BLaER1 treated with 17β-estradiol and CSF1 and Interleukin-3, amounts not matched to agents 10 nM and 100 nM (cell line): ENCODE measurements at regions not wholly inside any gene's neighbourhood (a gene's known extent, or its start where the extent isn't known, plus 50 kb on each side); places are given as distances from the start of the nearest gene placed in this dataset.

Experiments
- H3K27ac ChIP-seq, 11 experiments: shearing (Covaris generic); formaldehyde crosslinking; 2 replicates each; pipeline ENCODE4 v1.8.1; 2022
- H3K27me3 ChIP-seq, 11 experiments: shearing (Covaris generic); formaldehyde crosslinking; 2 replicates each; pipeline ENCODE4 v1.8.1; 2022
- H3K36me3 ChIP-seq, 11 experiments: shearing (Covaris generic); formaldehyde crosslinking; 2 replicates each; pipeline ENCODE4 v1.8.1; 2022
- H3K4me1 ChIP-seq, 10 experiments: shearing (Covaris generic); formaldehyde crosslinking; 2 replicates each; pipeline ENCODE4 v1.8.1; 2022
- H3K4me2 ChIP-seq, 11 experiments: shearing (Covaris generic); formaldehyde crosslinking; 2 replicates each; pipeline ENCODE4 v1.8.1; 2022
- H3K4me3 ChIP-seq, 10 experiments: shearing (Covaris generic); formaldehyde crosslinking; 2 replicates each; pipeline ENCODE4 v1.8.1; 2022
- H3K9ac ChIP-seq, 11 experiments: shearing (Covaris generic); formaldehyde crosslinking; 2 replicates each; pipeline ENCODE4 v1.8.1; 2022
- H3K9me3 ChIP-seq, 11 experiments: shearing (Covaris generic); formaldehyde crosslinking; replicated peaks in 1 of 11; 2 replicates each; pipeline ENCODE4 v1.8.1; 2022
- H4K20me1 ChIP-seq, 11 experiments: shearing (Covaris generic); formaldehyde crosslinking; 2 replicates each; pipeline ENCODE4 v1.8.1; 2022
- Cebpa-rat ChIP-seq, 11 experiments: shearing (Covaris generic); IDR thresholded peaks; 2 replicates each; pipeline ENCODE4 v1.8.1; 2022

DNA sequence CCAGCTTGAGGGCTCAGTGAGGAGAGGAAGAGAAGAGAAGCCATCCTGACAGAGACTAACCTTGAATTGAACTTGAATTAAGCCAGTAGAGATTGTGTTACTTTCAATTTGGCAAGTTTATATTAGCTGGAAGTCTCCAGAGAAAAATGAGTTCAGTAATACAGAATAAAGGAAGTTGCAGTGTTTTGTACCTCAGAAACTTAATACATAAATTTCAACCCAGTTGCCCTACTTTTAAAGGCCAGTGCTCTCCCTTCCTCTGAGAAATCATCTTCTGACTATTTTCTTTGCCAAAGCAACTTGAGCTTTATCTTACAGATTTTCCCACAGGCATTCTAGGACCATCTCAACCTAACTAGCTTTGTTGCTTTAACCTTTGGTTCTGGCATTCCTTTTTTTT lies 231.0 kb upstream of the GAS1 start:
- Histone ChIP-seq H3K27me3 (no peaks in the 10 kb centered on the region), H3K4me3 (no peak overlapping the region), H4K20me1 (no peaks in the 10 kb centered on the region), H3K4me2 (no peak overlapping the region), H3K36me3 (no peaks in the 10 kb centered on the region), H3K9ac (no peak overlapping the region), H3K27ac (no peak overlapping the region), H3K9me3 (peaks cover 0 to 17% (median 7%) of the 10 kb centered on the region in 11 experiments; a peak in 12 of 22 replicates), H3K4me1 (peaks cover 0 to 5% (median 0%) of the 10 kb centered on the region in 10 experiments; a peak in 1 of 20 replicates)
- TF ChIP-seq Cebpa-rat (IDR thresholded peaks at IDR 0.05) = no peak

DNA sequence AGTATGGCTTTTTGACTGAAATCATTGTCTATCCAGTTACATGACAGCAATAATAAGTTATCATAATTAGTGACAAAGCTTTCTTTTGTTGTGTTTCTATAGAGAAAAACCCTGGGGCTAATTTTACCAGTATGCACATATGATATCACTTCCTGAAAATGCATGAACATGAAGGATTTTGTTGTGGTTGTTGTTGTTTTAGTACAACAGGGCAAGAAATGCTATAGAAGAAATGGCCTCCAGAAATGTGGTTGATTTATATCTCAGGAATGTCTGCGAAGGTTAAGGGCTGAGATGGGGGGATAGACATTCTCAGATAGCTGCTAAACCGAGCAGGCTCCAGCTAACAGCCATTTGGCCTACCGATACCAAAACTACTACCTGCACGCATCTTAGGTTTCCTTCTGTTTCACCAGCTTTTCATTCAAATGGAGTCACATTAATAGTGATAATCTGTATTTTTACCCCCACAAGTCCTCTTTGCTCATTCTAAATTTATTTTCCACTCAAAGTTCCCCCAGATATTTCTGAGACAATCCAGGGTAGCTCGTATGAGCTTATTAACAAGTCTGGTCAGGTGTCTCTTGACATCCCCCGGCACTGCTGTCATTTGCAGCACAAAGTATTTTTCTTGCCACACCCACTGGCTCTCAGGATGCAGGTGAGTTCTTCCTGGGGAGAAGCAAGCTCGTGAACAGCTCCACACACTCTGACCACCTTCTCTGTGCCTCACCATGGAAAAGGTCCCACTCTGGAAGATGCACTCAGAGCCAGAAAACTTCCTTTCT lies 232.4 kb upstream of the GAS1 start:
- no peak overlapping the region for H3K27ac ChIP-seq

DNA sequence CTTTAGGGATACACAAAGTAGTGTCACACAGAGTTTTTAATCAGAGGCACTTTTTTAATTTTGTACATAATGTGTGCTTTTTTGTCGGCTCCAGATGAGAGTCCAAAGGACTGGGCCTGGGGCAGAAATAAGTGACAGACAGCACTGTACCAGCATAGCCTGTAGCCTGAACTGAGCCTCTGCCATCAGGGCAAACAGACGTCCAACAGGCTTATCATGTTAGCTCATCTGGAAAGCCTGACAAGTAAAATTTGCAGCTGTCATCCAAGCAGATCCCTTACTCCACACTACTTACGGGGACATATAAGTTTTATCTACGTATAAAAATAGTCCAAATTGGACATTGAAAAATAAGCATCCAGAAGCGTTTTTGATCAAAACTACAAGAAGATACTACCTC lies 233.1 kb upstream of the GAS1 start:
- H3K9me3 ChIP-seq = peaks cover 0 to 17% (median 7%) of the 10 kb centered on the region in 11 experiments; a peak in 12 of 22 replicates
- TF ChIP-seq Cebpa-rat (IDR thresholded peaks at IDR 0.05) = no peak
- peaks cover 0 to 5% (median 0%) of the 10 kb centered on the region in 10 experiments; a peak in 1 of 20 replicates for H3K4me1 ChIP-seq
- no peak overlapping the region for H3K9ac ChIP-seq
- no peaks in the 10 kb centered on the region for H4K20me1 ChIP-seq
- no peak overlapping the region for H3K4me3 ChIP-seq
- no peaks in the 10 kb centered on the region for H3K36me3 ChIP-seq
- no peaks in the 10 kb centered on the region for H3K27me3 ChIP-seq
- no peak overlapping the region for H3K4me2 ChIP-seq
- no peak overlapping the region for H3K27ac ChIP-seq

More for the DNA sequence above, 232.4 kb upstream of the GAS1 start:
- H3K9ac ChIP-seq = no peak overlapping the region
- H3K27me3 ChIP-seq = no peaks in the 10 kb centered on the region
- H3K4me3 ChIP-seq = no peak overlapping the region
- no peaks in the 10 kb centered on the region for H3K36me3 ChIP-seq
- H3K9me3 ChIP-seq = peaks cover 0 to 17% (median 7%) of the 10 kb centered on the region in 11 experiments; a peak in 12 of 22 replicates
- no peak overlapping the region for H3K4me2 ChIP-seq
- no peaks in the 10 kb centered on the region for H4K20me1 ChIP-seq
- TF ChIP-seq Cebpa-rat (IDR thresholded peaks at IDR 0.05) = no peak
- peaks cover 0 to 5% (median 0%) of the 10 kb centered on the region in 10 experiments; a peak in 1 of 20 replicates for H3K4me1 ChIP-seq

DNA sequence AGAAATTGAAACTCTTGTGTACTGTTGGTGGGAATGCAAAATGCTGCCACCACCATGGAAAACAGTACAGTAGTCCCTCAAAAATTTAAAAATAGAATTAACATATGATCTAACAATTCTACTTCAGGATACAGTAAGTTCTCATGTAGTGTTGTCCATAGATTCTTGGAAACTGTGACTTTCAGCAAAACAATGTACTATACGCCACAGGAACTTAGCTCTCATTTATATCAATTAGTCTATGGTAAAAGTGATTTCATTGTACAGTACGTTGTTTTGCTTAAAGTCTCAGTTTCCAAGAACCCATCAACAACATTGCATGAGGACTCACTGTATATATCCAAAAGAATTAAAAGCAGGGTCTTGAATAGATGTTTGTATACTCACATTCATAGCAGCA lies 233.5 kb upstream of the GAS1 start:
- Histone ChIP-seq H3K27ac (no peak overlapping the region), H4K20me1 (no peaks in the 10 kb centered on the region), H3K9ac (no peak overlapping the region), H3K4me3 (no peak overlapping the region), H3K27me3 (no peaks in the 10 kb centered on the region), H3K4me2 (no peak overlapping the region), H3K36me3 (no peaks in the 10 kb centered on the region), H3K4me1 (peaks cover 0 to 5% (median 0%) of the 10 kb centered on the region in 10 experiments; a peak in 1 of 20 replicates), H3K9me3 (peaks cover 0 to 17% (median 7%) of the 10 kb centered on the region in 11 experiments; a peak in 12 of 22 replicates)
- TF ChIP-seq Cebpa-rat (IDR thresholded peaks at IDR 0.05) = no peak

DNA sequence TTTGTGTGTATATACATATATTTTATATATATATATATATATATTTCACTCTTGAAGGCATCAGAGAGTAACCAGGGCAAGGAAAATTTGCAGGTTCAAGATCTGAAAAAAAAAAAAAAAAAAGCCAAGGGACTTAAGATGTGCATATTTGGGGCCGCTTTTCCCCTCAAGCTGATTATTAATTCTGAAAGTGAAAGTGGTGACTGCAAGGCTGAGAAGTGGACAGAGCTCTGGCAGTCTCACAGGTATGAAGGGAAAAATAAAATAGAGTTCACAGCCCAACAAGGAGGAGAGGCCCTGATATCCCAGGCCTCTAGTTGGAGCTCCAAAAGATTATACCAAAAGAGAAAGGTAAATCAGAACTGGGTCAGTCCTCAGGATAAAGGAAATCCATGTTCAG lies 234.4 kb upstream of the GAS1 start:
- no peak overlapping the region for H3K4me3 ChIP-seq
- H4K20me1 ChIP-seq = no peaks in the 10 kb centered on the region
- no peak overlapping the region for H3K27ac ChIP-seq
- H3K4me2 ChIP-seq = no peak overlapping the region
- no peaks in the 10 kb centered on the region for H3K36me3 ChIP-seq
- H3K9me3 ChIP-seq = peaks cover 0 to 17% (median 7%) of the 10 kb centered on the region in 11 experiments; a peak in 12 of 22 replicates
- H3K27me3 ChIP-seq = no peaks in the 10 kb centered on the region
- no peak overlapping the region for H3K9ac ChIP-seq
- TF ChIP-seq Cebpa-rat (IDR thresholded peaks at IDR 0.05) = no peak
- H3K4me1 ChIP-seq = no peaks in the 10 kb centered on the region; a peak in 1 of 20 replicates

DNA sequence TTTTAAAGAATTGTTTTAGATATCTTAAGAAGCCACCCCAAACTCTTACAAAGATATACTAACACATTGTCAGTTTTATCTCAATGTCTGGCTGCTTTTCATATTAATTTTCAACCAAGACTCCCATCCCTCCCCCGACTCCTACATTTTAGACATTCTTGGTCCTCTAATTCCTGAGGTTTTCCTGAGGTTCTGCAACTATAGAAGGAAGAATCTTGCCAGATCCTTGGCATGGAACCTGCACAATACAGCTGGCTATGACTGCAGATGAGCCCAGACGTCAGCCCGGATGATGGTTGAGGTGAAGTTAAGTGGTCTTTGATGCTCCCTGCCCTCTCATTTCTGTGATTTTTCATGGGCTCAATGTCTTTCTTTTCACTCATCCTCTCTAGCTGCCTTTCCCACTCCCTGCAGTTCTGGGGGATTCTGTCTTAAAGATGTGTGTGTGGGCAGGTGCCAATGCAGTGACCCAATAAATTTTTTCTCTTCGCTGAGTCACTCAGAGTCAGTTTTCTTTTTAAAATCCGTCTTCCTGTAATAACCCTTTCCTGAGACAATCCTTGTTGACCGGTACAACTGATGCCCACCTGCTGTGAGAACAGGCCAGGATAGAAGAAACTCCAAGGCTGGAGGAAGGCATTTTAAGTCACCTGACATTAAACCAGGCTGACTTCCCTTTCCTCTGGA lies 237.8 kb upstream of the GAS1 start:
- Histone ChIP-seq H3K4me3 (no peak overlapping the region), H3K27me3 (no peaks in the 10 kb centered on the region), H3K4me1 (no peaks in the 10 kb centered on the region), H3K9me3 (peaks cover 0 to 17% (median 7%) of the 10 kb centered on the region in 11 experiments; a peak in 12 of 22 replicates), H3K9ac (no peak overlapping the region), H3K27ac (no peak overlapping the region), H3K4me2 (no peak overlapping the region), H3K36me3 (no peaks in the 10 kb centered on the region), H4K20me1 (no peaks in the 10 kb centered on the region)
- TF ChIP-seq Cebpa-rat (IDR thresholded peaks at IDR 0.05) = no peak

DNA sequence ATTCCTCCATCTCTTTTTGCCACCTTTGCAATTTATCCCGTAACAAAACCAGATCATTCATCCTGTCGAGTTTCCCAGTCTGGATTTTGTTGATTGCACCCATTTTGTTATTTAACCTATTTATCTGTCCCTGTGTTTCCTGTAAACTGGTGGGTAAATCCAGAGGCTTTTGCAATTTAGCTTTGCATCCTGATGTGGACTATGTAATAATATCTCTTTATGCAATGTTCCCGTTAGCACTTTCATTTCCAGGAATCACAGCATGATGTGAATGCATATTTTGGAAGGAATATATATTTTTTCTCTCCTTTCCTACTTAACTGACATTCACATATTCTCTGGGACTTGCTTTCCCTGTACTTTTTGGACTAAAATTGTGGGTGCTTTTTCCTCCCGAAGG lies 240.3 kb upstream of the GAS1 start:
- Histone ChIP-seq H3K4me1 (no peaks in the 10 kb centered on the region), H3K4me2 (no peak overlapping the region)
- TF ChIP-seq Cebpa-rat (IDR thresholded peaks at IDR 0.05) = no peak

DNA sequence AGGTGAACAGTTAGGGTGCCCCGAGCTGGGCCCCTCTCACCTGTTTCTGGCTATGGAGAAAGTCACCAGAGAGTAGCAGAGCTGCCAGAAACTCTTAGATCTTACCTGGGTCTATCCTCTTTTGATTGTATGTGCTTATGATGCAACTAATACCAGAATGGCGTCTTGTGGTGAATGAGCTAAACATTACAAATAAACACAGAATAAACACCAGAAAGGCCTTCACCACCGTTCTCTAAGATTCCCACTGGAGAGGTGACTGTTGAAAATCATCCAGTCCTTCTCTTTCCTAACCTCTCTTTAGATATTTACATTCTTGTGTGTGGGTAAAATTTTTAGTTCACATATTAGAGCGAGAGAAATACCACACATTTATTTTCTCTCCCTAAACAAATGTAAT lies 241.7 kb upstream of the GAS1 start:
- Histone ChIP-seq H3K4me2 (no peak overlapping the region), H3K9me3 (no peaks in the 10 kb centered on the region), H3K27ac (no peak overlapping the region), H3K4me3 (no peak overlapping the region), H3K4me1 (no peaks in the 10 kb centered on the region), H3K9ac (no peak overlapping the region), H4K20me1 (no peaks in the 10 kb centered on the region), H3K36me3 (no peaks in the 10 kb centered on the region), H3K27me3 (peaks cover 0 to 4% (median 0%) of the 10 kb centered on the region in 11 experiments; a peak in 4 of 22 replicates)
- TF ChIP-seq Cebpa-rat (IDR thresholded peaks at IDR 0.05) = no peak

More for the DNA sequence above, 240.3 kb upstream of the GAS1 start:
- H3K9ac ChIP-seq = no peak overlapping the region
- peaks cover 0 to 7% (median 5%) of the 10 kb centered on the region in 11 experiments; a peak in 10 of 22 replicates for H3K9me3 ChIP-seq
- no peak overlapping the region for H3K4me3 ChIP-seq
- H3K36me3 ChIP-seq = no peaks in the 10 kb centered on the region
- H4K20me1 ChIP-seq = no peaks in the 10 kb centered on the region
- H3K27me3 ChIP-seq = no peaks in the 10 kb centered on the region
- no peak overlapping the region for H3K27ac ChIP-seq

DNA sequence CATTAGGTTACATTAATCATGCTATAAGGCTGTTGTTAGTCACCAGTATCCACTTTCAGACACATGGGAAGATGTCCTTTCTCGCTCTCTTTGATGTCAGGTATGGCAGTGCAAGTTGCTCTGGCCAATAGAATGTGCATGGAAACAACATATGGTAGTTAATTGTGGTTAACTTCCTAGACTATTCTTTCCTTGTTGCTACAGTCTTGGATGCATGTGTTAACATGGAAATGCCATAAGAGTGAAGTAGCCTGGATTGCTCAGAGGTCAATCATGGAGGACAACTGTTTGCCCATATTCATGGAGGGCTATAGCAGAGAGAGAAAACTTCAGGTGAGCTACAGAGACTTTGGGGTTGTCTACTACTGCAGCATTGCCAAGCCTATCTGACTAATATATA lies 245.8 kb upstream of the GAS1 start:
- H3K4me3 ChIP-seq = no peak overlapping the region
- no peaks in the 10 kb centered on the region for H3K36me3 ChIP-seq
- peaks cover 0 to 23% (median 6%) of the 10 kb centered on the region in 11 experiments; a peak in 10 of 22 replicates for H3K27me3 ChIP-seq
- peaks cover 0 to 23% (median 11%) of the 10 kb centered on the region in 10 experiments; a peak in 16 of 20 replicates for H3K4me1 ChIP-seq
- no peak overlapping the region for H3K4me2 ChIP-seq
- 0 out of 22 replicates have a peak, but pooled peaks cover 0 to 6% (median 0%) of the 10 kb centered on the region in 11 experiments for H4K20me1 ChIP-seq
- no peak for TF ChIP-seq Cebpa-rat (IDR thresholded peaks at IDR 0.05)
- H3K9me3 ChIP-seq = no peaks in the 10 kb centered on the region
- H3K9ac ChIP-seq = no peak overlapping the region
- H3K27ac ChIP-seq = no peak overlapping the region
